Calu3 (cell line): ENCODE measurements at regions not wholly inside any gene's neighbourhood (a gene's known extent, or its start where the extent isn't known, plus 50 kb on each side); places are given as distances from the start of the nearest gene placed in this dataset.

Experiments used
- BruUV-seq: library from RNA; stranded (reverse); fragments of 400-500 nt; replicated peaks from 2 replicates; lab custom pipeline; 2021; lab: Mats Ljungman, UMichigan
- CTCF ChIA-PET: fragments of 300-600 bp; sonication (Branson Sonifier 250); formaldehyde crosslinking; loops from one replicate; lab custom pipeline; 2022; ENCODE audit warnings: antibody characterized with exemption; lab: Charles Lee
- DNase-seq: peaks from one replicate; pipeline ENCODE4 v3.0.0; 2022
- H3K27ac Mint-ChIP-seq: one replicate; pipeline ENCODE4 v1.8.0; 2022; ENCODE audit warnings: mixed read lengths; ENCODE audit not compliant: unreplicated experiment
- H3K27me3 Mint-ChIP-seq: one replicate; pipeline ENCODE4 v1.8.0; 2022; ENCODE audit warnings: mixed read lengths; ENCODE audit not compliant: unreplicated experiment
- H3K36me3 Mint-ChIP-seq: one replicate; pipeline ENCODE4 v1.8.0; 2022; ENCODE audit warnings: mild to moderate bottlenecking, moderate library complexity, mixed read lengths; ENCODE audit not compliant: insufficient read depth, unreplicated experiment
- H3K4me1 Mint-ChIP-seq: one replicate; pipeline ENCODE4 v1.8.0; 2022; ENCODE audit warnings: mild to moderate bottlenecking, low read depth, mixed read lengths; ENCODE audit not compliant: unreplicated experiment
- H3K4me3 Mint-ChIP-seq: one replicate; pipeline ENCODE4 v1.8.0; 2022; ENCODE audit warnings: mild to moderate bottlenecking, low read depth, moderate library complexity, mixed read lengths; ENCODE audit not compliant: unreplicated experiment
- H3K9me3 Mint-ChIP-seq: one replicate; pipeline ENCODE4 v1.8.0; 2022; ENCODE audit warnings: low read depth, mixed read lengths; ENCODE audit not compliant: unreplicated experiment
- CTCF ChIP-seq: fragments of 200-600 bp; IDR thresholded peaks from one replicate; pipeline ENCODE4 v1.8.0; 2022; ENCODE audit warnings: antibody characterized with exemption; ENCODE audit not compliant: unreplicated experiment
- intact Hi-C: fragments of 100-400 bp; cut with micrococcal nuclease; formaldehyde crosslinking; loops from one replicate; pipeline ENCODE4 v1.10.0; 2022; ENCODE audit not compliant: unreplicated experiment

- Mint-ChIP-seq H3K9me3 (no peaks in the 10 kb centered on the region), H3K27me3 (no peaks in the 10 kb centered on the region), H3K4me3 (no peak overlapping the region), H3K4me1 (peaks cover 12% of the 10 kb centered on the region), H3K36me3 (no peaks in the 10 kb centered on the region), H3K27ac (no peak overlapping the region)
- no TSS peak for BruUV-seq
- DNase-seq = no peak
- CTCF ChIA-PET = no interaction called here
- TF ChIP-seq CTCF = no peak
- intact Hi-C loops = no loop called here
Measured at GRCh38 chr1:199362996-199363395, 664.5 kb upstream of the NR5A2 start.

- no peaks in the 10 kb centered on the region for H3K36me3 Mint-ChIP-seq
- no peaks in the 10 kb centered on the region for H3K4me1 Mint-ChIP-seq
- H3K27me3 Mint-ChIP-seq = no peaks in the 10 kb centered on the region
- BruUV-seq = no TSS peak
- CTCF ChIA-PET = no interaction called here
- no peak overlapping the region for H3K4me3 Mint-ChIP-seq
- no peak for TF ChIP-seq CTCF
- intact Hi-C loops = no loop called here
- no peaks in the 10 kb centered on the region for H3K9me3 Mint-ChIP-seq
- DNase-seq = no peak
- H3K27ac Mint-ChIP-seq = no peak overlapping the region
Measured at GRCh38 chr1:199373139-199373538, 654.4 kb upstream of the NR5A2 start.

GRCh38 chr1:199377211-199377610 is 650.3 kb upstream of the NR5A2 start:
- H3K36me3 Mint-ChIP-seq = no peaks in the 10 kb centered on the region
- BruUV-seq = no TSS peak
- H3K4me1 Mint-ChIP-seq = no peaks in the 10 kb centered on the region
- TF ChIP-seq CTCF = no peak
- H3K27ac Mint-ChIP-seq = no peak overlapping the region
- intact Hi-C loops = no loop called here
- CTCF ChIA-PET = no interaction called here
- DNase-seq = no peak
- H3K27me3 Mint-ChIP-seq = no peaks in the 10 kb centered on the region
- H3K9me3 Mint-ChIP-seq = no peaks in the 10 kb centered on the region
- no peak overlapping the region for H3K4me3 Mint-ChIP-seq

- no peak for TF ChIP-seq CTCF
- Mint-ChIP-seq H3K4me3 (no peak overlapping the region), H3K27ac (no peak overlapping the region), H3K9me3 (no peaks in the 10 kb centered on the region), H3K27me3 (no peaks in the 10 kb centered on the region), H3K4me1 (peaks cover 8% of the 10 kb centered on the region), H3K36me3 (no peaks in the 10 kb centered on the region)
- intact Hi-C loops = no loop called here
- DNase-seq = no peak
- CTCF ChIA-PET = no interaction called here
- no TSS peak for BruUV-seq
Measured at GRCh38 chr1:199383793-199384192, 643.7 kb upstream of the NR5A2 start.
